Stimulated activated CD8-positive, alpha-beta memory T cell treated with anti-CD3 and anti-CD28 coated beads, Interleukin-2, amount 100 ng/mL, for 48 hours (primary cell): ENCODE measurements at regions not wholly inside any gene's neighbourhood (a gene's known extent, or its start where the extent isn't known, plus 50 kb on each side); places are given as distances from the start of the nearest gene placed in this dataset.

Experiments used
- DNase-seq, 2 donors: peaks; one replicate each; pipeline ENCODE4 v3.0.0-alpha.2; 2020; ENCODE audit warnings: low read depth in 2 of 2

- no peak for DNase-seq
Observed at GRCh38 chr6:15994814-15995459, 133.9 kb upstream of the MYLIP start.

- DNase-seq = no peak
Observed at GRCh38 chr6:15993716-15994228, 135.1 kb upstream of the MYLIP start.

- no peak for DNase-seq
Observed at GRCh38 chr6:15990179-15990578, 138.7 kb upstream of the MYLIP start.

- DNase-seq = no peak
Observed at GRCh38 chr6:15989397-15989796, 139.5 kb upstream of the MYLIP start.

- DNase-seq = no peak
Observed at GRCh38 chr6:15987569-15987968, 141.3 kb upstream of the MYLIP start.

GRCh38 chr6:15986027-15986629 lies 142.8 kb upstream of the MYLIP start:
- no peak for DNase-seq

- no peak for DNase-seq
Observed at GRCh38 chr6:15985379-15985959, 143.4 kb upstream of the MYLIP start.

- no peak for DNase-seq
Observed at GRCh38 chr6:15981956-15982355, 146.9 kb upstream of the MYLIP start.

- DNase-seq = no peak
Observed at GRCh38 chr6:15980801-15981200, 148.1 kb upstream of the MYLIP start.

GRCh38 chr6:15978426-15978825 lies 150.5 kb upstream of the MYLIP start:
- DNase-seq = no peak

- no peak for DNase-seq
Observed at GRCh38 chr6:15977050-15977449, 151.8 kb upstream of the MYLIP start.

GRCh38 chr6:15974817-15975216 lies 154.1 kb upstream of the MYLIP start:
- DNase-seq = no peak

- DNase-seq = no peak
Observed at GRCh38 chr6:15970517-15970916, 158.4 kb upstream of the MYLIP start.

GRCh38 chr6:15969236-15969778 lies 159.6 kb upstream of the MYLIP start:
- DNase-seq = no peak

- no peak for DNase-seq
Observed at GRCh38 chr6:15968519-15968918, 160.4 kb upstream of the MYLIP start.

GRCh38 chr6:15966000-15966520 lies 162.8 kb upstream of the MYLIP start:
- no peak for DNase-seq

- DNase-seq = no peak
Observed at GRCh38 chr6:15962449-15962764, 166.5 kb upstream of the MYLIP start.

- no peak for DNase-seq
Observed at GRCh38 chr6:15961635-15962448, 167.0 kb upstream of the MYLIP start.

- DNase-seq = no peak
Observed at GRCh38 chr6:15960740-15961634, 167.9 kb upstream of the MYLIP start.

GRCh38 chr6:15957655-15958169 lies 171.2 kb upstream of the MYLIP start:
- DNase-seq = no peak
